ENCODE measurements at regions not wholly inside any gene's neighbourhood (a gene's known extent, or its start where the extent isn't known, plus 50 kb on each side); places are given as distances from the start of the nearest gene placed in this dataset.

GRCh38 chr11:104320956-104321355, 157.0 kb upstream of the PDGFD start:
- TF ChIP-seq, protein P1, sequence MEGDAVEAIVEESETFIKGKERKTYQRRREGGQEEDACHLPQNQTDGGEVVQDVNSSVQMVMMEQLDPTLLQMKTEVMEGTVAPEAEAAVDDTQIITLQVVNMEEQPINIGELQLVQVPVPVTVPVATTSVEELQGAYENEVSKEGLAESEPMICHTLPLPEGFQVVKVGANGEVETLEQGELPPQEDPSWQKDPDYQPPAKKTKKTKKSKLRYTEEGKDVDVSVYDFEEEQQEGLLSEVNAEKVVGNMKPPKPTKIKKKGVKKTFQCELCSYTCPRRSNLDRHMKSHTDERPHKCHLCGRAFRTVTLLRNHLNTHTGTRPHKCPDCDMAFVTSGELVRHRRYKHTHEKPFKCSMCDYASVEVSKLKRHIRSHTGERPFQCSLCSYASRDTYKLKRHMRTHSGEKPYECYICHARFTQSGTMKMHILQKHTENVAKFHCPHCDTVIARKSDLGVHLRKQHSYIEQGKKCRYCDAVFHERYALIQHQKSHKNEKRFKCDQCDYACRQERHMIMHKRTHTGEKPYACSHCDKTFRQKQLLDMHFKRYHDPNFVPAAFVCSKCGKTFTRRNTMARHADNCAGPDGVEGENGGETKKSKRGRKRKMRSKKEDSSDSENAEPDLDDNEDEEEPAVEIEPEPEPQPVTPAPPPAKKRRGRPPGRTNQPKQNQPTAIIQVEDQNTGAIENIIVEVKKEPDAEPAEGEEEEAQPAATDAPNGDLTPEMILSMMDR (optimal IDR thresholded peaks at IDR 0.05 in 1 of 3, IDR thresholded peaks at IDR 0.05 in 1 of 3, conservative IDR thresholded peaks at IDR 0.05 in 1 of 3; ENCODE audit: extremely low read depth in 1 of 3, insufficient read depth in 2 of 3, low read length in 3 of 3), result no peak
- no peak for TF ChIP-seq EZH2 (IDR thresholded peaks at IDR 0.05; ENCODE audit: low read length)
